ENCODE measurements at regions not wholly inside any gene's neighbourhood (a gene's known extent, or its start where the extent isn't known, plus 50 kb on each side); places are given as distances from the start of the nearest gene placed in this dataset.

DNA sequence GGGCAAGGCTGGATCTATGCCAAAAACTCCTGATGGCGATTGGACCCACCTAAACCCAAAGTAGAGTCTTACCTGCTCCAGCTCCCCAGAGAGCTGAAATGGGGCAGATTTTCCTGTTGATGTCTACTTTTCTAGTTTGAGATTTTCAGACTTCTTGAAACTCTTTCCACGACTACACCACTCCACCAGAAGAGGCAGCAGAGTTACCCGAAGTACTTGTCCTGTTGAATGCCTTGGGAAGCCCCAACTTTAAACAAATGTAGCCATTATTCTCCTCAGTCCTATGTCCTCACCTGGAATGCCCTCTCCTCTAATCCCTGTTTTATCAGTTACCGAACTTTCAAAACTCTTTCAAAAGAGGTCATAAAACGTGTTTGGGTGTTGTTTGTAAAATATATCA, 843.8 kb downstream of the VGLL3 start:
- TF ChIP-seq, protein P1, sequence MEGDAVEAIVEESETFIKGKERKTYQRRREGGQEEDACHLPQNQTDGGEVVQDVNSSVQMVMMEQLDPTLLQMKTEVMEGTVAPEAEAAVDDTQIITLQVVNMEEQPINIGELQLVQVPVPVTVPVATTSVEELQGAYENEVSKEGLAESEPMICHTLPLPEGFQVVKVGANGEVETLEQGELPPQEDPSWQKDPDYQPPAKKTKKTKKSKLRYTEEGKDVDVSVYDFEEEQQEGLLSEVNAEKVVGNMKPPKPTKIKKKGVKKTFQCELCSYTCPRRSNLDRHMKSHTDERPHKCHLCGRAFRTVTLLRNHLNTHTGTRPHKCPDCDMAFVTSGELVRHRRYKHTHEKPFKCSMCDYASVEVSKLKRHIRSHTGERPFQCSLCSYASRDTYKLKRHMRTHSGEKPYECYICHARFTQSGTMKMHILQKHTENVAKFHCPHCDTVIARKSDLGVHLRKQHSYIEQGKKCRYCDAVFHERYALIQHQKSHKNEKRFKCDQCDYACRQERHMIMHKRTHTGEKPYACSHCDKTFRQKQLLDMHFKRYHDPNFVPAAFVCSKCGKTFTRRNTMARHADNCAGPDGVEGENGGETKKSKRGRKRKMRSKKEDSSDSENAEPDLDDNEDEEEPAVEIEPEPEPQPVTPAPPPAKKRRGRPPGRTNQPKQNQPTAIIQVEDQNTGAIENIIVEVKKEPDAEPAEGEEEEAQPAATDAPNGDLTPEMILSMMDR (IDR thresholded peaks at IDR 0.05; ENCODE audit: insufficient read depth, low read length): no peak
- no peak for TF ChIP-seq POLR2AphosphoS5 (IDR thresholded peaks at IDR 0.05; ENCODE audit: low read depth)

Data from HL-60 (cell line).